Loucy (cell line): ENCODE measurements at regions not wholly inside any gene's neighbourhood (a gene's known extent, or its start where the extent isn't known, plus 50 kb on each side); places are given as distances from the start of the nearest gene placed in this dataset.

Experiments
- H2AFZ ChIP-seq: fragments of 200-600 bp; sonication (generic); 2 replicates; pipeline ENCODE4 v1.6.0; 2016; ENCODE audit warnings: antibody characterized with exemption, mild to moderate bottlenecking, low read length, moderate library complexity
- H3F3A ChIP-seq: fragments of 200-600 bp; 2 replicates; pipeline ENCODE4 v1.6.0; 2016; ENCODE audit warnings: antibody characterized with exemption, low read depth, mild to moderate bottlenecking
- H3K27me3 ChIP-seq: fragments of 200-600 bp; sonication (generic); 2 replicates; pipeline ENCODE4 v1.6.1; 2014; ENCODE audit warnings: low read length, mild to moderate bottlenecking; ENCODE audit not compliant: insufficient read depth, poor library complexity, severe bottlenecking
- H3K36me3 ChIP-seq: fragments of 200-600 bp; sonication (generic); 2 replicates; pipeline ENCODE4 v1.6.1; 2016; ENCODE audit warnings: low read length; ENCODE audit not compliant: insufficient read depth
- H3K4me1 ChIP-seq: fragments of 200-600 bp; sonication (generic); 2 replicates; pipeline ENCODE4 v1.5.1; 2014; ENCODE audit warnings: low read length, mild to moderate bottlenecking; ENCODE audit not compliant: insufficient read depth, poor library complexity, severe bottlenecking
- H3K4me2 ChIP-seq: fragments of 200-600 bp; sonication (generic); 2 replicates; pipeline ENCODE4 v1.6.0; 2014; ENCODE audit warnings: antibody characterized with exemption, low read length, low read depth, mild to moderate bottlenecking; ENCODE audit not compliant: poor library complexity, severe bottlenecking
- H3K4me3 ChIP-seq: fragments of 200-600 bp; sonication (generic); 2 replicates; pipeline ENCODE4 v1.5.1; 2014; ENCODE audit warnings: low read length, mild to moderate bottlenecking, mixed read lengths; ENCODE audit not compliant: poor library complexity, severe bottlenecking
- H3K79me2 ChIP-seq: fragments of 200-600 bp; sonication (generic); 2 replicates; pipeline ENCODE4 v1.6.1; 2014; ENCODE audit warnings: low read length; ENCODE audit not compliant: insufficient read depth
- H3K9ac ChIP-seq: fragments of 200-600 bp; sonication (generic); 2 replicates; pipeline ENCODE4 v1.6.0; 2014; ENCODE audit warnings: mild to moderate bottlenecking, low read depth, low read length, moderate library complexity; ENCODE audit not compliant: poor library complexity, severe bottlenecking
- H3K9me2 ChIP-seq: fragments of 200-600 bp; sonication (generic); replicated peaks from 2 replicates; pipeline ENCODE4 v1.6.1; 2016; ENCODE audit warnings: low read depth, low read length, mixed read lengths
- H3K9me3 ChIP-seq: fragments of 200-600 bp; sonication (generic); 2 replicates; pipeline ENCODE4 v1.6.1; 2014; ENCODE audit warnings: mild to moderate bottlenecking, antibody characterized with exemption, low read length, low read depth; ENCODE audit not compliant: insufficient read depth
- H4K20me1 ChIP-seq: fragments of 200-600 bp; sonication (generic); 2 replicates; pipeline ENCODE4 v1.6.0; 2014; ENCODE audit warnings: antibody characterized with exemption, low read length, mild to moderate bottlenecking; ENCODE audit not compliant: insufficient read depth, poor library complexity, severe bottlenecking
- CTCF ChIP-seq: fragments of 200-600 bp; sonication (generic); conservative IDR thresholded peaks from 2 replicates; pipeline ENCODE4 v1.5.1; 2014; ENCODE audit warnings: mild to moderate bottlenecking, antibody characterized with exemption, low read length
- EZH2phosphoT487 ChIP-seq: fragments of 200-600 bp; IDR thresholded peaks from 2 replicates; pipeline ENCODE4 v1.6.1; 2018; ENCODE audit warnings: antibody characterized with exemption, mild to moderate bottlenecking, moderate library complexity, borderline replicate concordance

GRCh38 chr6:2429460-2429859, 184.1 kb upstream of the GMDS start:
- Histone ChIP-seq H3K79me2 (no peaks in the 10 kb centered on the region), H3K9me2 (no peaks in the 10 kb centered on the region), H3K4me1 (peaks cover 14% of the 10 kb centered on the region), H3K27me3 (no peaks in the 10 kb centered on the region), H3K4me2 (no peak overlapping the region), H3K9me3 (no peaks in the 10 kb centered on the region), H4K20me1 (no peaks in the 10 kb centered on the region), H3K4me3 (no peak overlapping the region), H3F3A (no peaks in the 10 kb centered on the region), H3K36me3 (no peaks in the 10 kb centered on the region), H2AFZ (no peak overlapping the region), H3K9ac (no peak overlapping the region)
- TF ChIP-seq CTCF (no peak), EZH2phosphoT487 (no peak)

GRCh38 chr6:2429032-2429431, 183.6 kb upstream of the GMDS start:
- peaks cover 14% of the 10 kb centered on the region for H3K4me1 ChIP-seq
- no peak for TF ChIP-seq CTCF
- no peak for TF ChIP-seq EZH2phosphoT487
- H3K9ac ChIP-seq, result no peak overlapping the region
- no peak overlapping the region for H2AFZ ChIP-seq
- H3K79me2 ChIP-seq, result no peaks in the 10 kb centered on the region
- H4K20me1 ChIP-seq, result no peaks in the 10 kb centered on the region
- H3K9me3 ChIP-seq, result no peaks in the 10 kb centered on the region
- no peak overlapping the region for H3K4me2 ChIP-seq
- H3K27me3 ChIP-seq, result no peaks in the 10 kb centered on the region
- no peak overlapping the region for H3K4me3 ChIP-seq
- H3K36me3 ChIP-seq, result no peaks in the 10 kb centered on the region
- no peaks in the 10 kb centered on the region for H3F3A ChIP-seq
- H3K9me2 ChIP-seq, result no peaks in the 10 kb centered on the region

GRCh38 chr6:2426561-2427340, 181.3 kb upstream of the GMDS start:
- Histone ChIP-seq H3K4me1 (peaks cover 11% of the 10 kb centered on the region), H3K9me3 (no peaks in the 10 kb centered on the region), H3K9ac (no peak overlapping the region), H3K9me2 (no peaks in the 10 kb centered on the region), H3K36me3 (no peaks in the 10 kb centered on the region), H2AFZ (no peak overlapping the region), H3K79me2 (no peaks in the 10 kb centered on the region), H3F3A (no peaks in the 10 kb centered on the region), H3K4me3 (no peak overlapping the region), H3K27me3 (no peaks in the 10 kb centered on the region), H3K4me2 (no peak overlapping the region), H4K20me1 (no peaks in the 10 kb centered on the region)
- TF ChIP-seq CTCF (no peak), EZH2phosphoT487 (no peak)
